ENCODE measurements at regions not wholly inside any gene's neighbourhood (a gene's known extent, or its start where the extent isn't known, plus 50 kb on each side); places are given as distances from the start of the nearest gene placed in this dataset.

GRCh38 chr2:136534811-136535210, 230.5 kb upstream of the THSD7B start:
- no peaks in the 10 kb centered on the region for H4K20me1 ChIP-seq (ENCODE audit: insufficient read depth)
- H3F3A ChIP-seq (ENCODE audit: insufficient read depth, low read length, poor library complexity, severe bottlenecking) = no peaks in the 10 kb centered on the region
- H2AFZ ChIP-seq (ENCODE audit: low read depth, low read length) = no peak overlapping the region
- H3K9me3 ChIP-seq (ENCODE audit: low read length) = no peaks in the 10 kb centered on the region
- no peaks in the 10 kb centered on the region for H3K36me3 ChIP-seq (ENCODE audit: insufficient read depth, low read length)
- H3K27ac ChIP-seq (ENCODE audit: low read length) = no peak overlapping the region
- TF ChIP-seq SMC3 (conservative IDR thresholded peaks at IDR 0.05; ENCODE audit: poor library complexity) (no peak), MXI1 (conservative IDR thresholded peaks at IDR 0.05; ENCODE audit: poor library complexity, severe bottlenecking) (no peak), CTCF (IDR thresholded peaks at IDR 0.05; ENCODE audit: poor library complexity, severe bottlenecking) (no peak), RAD21 (conservative IDR thresholded peaks at IDR 0.05) (no peak), EZH2 (IDR thresholded peaks at IDR 0.05; ENCODE audit: borderline replicate concordance, insufficient read depth, low read length, poor library complexity, severe bottlenecking) (no peak), REST (IDR thresholded peaks at IDR 0.05; ENCODE audit: borderline replicate concordance) (no peak), TAF1 (IDR thresholded peaks at IDR 0.05; ENCODE audit: low read depth) (no peak), POLR2AphosphoS5 (IDR thresholded peaks at IDR 0.05) (no peak), EP300 (conservative IDR thresholded peaks at IDR 0.05; ENCODE audit: poor library complexity, severe bottlenecking) (no peak)
- H3K4me3 ChIP-seq (ENCODE audit: low read length) = no peak overlapping the region
- no peaks in the 10 kb centered on the region for H3K79me2 ChIP-seq (replicated peaks; ENCODE audit: insufficient read depth, low read length)
- H3K4me2 ChIP-seq (ENCODE audit: low read length) = no peak overlapping the region
- no peaks in the 10 kb centered on the region for H3K9me2 ChIP-seq (ENCODE audit: insufficient read depth, low read length)
- H3K27me3 ChIP-seq (ENCODE audit: insufficient read depth, low read depth, low read length) = peaks cover 8% of the 10 kb centered on the region
- H3K9ac ChIP-seq (ENCODE audit: low read length) = no peak overlapping the region

- Histone ChIP-seq H3K27me3 (ENCODE audit: insufficient read depth, low read depth, low read length) (peaks cover 8% of the 10 kb centered on the region), H3K9me3 (ENCODE audit: low read length) (no peaks in the 10 kb centered on the region), H3K4me3 (ENCODE audit: low read length) (no peak overlapping the region), H3K79me2 (replicated peaks; ENCODE audit: insufficient read depth, low read length) (no peaks in the 10 kb centered on the region), H3K27ac (ENCODE audit: low read length) (no peak overlapping the region), H2AFZ (ENCODE audit: low read depth, low read length) (no peak overlapping the region), H3F3A (ENCODE audit: insufficient read depth, low read length, poor library complexity, severe bottlenecking) (no peaks in the 10 kb centered on the region), H3K9me2 (ENCODE audit: insufficient read depth, low read length) (no peaks in the 10 kb centered on the region), H3K9ac (ENCODE audit: low read length) (no peak overlapping the region), H3K4me2 (ENCODE audit: low read length) (no peak overlapping the region), H3K36me3 (ENCODE audit: insufficient read depth, low read length) (no peaks in the 10 kb centered on the region), H4K20me1 (ENCODE audit: insufficient read depth) (no peaks in the 10 kb centered on the region)
- no peak for TF ChIP-seq SMC3 (conservative IDR thresholded peaks at IDR 0.05; ENCODE audit: poor library complexity)
- no peak for TF ChIP-seq REST (IDR thresholded peaks at IDR 0.05; ENCODE audit: borderline replicate concordance)
- no peak for TF ChIP-seq TAF1 (IDR thresholded peaks at IDR 0.05; ENCODE audit: low read depth)
- no peak for TF ChIP-seq EZH2 (IDR thresholded peaks at IDR 0.05; ENCODE audit: borderline replicate concordance, insufficient read depth, low read length, poor library complexity, severe bottlenecking)
These were observed 233.2 kb upstream of the THSD7B start for GRCh38 chr2:136532171-136532570.

Measured in neural cell (in vitro differentiated cells).